DND-41 (cell line): ENCODE measurements at regions not wholly inside any gene's neighbourhood (a gene's known extent, or its start where the extent isn't known, plus 50 kb on each side); places are given as distances from the start of the nearest gene placed in this dataset.

Experiments
- ATAC-seq: fragments of 200-7000 bp; cut with Tn5 transposase; 3 replicates; pipeline ENCODE4 v1.9.1; 2021; ENCODE audit warnings: low read depth; ENCODE audit not compliant: insufficient read depth
- DNase-seq: peaks from one replicate; pipeline ENCODE4 v3.0.0-alpha.2; 2020
- H2AFZ ChIP-seq: 2 replicates; pipeline ENCODE4 v1.6.0; 2012; ENCODE audit warnings: low read depth, low read length
- H3K27ac ChIP-seq: 2 replicates; pipeline ENCODE4 v1.5.1; 2012; ENCODE audit warnings: low read length, inconsistent platforms
- H3K27me3 ChIP-seq: fragments of 200-600 bp; sonication (generic); 2 replicates; pipeline ENCODE4 v1.6.0; 2012; ENCODE audit warnings: low read length, mild to moderate bottlenecking, inconsistent platforms; ENCODE audit not compliant: insufficient read depth, poor library complexity
- H3K36me3 ChIP-seq: 2 replicates; pipeline ENCODE4 v1.5.1; 2012; ENCODE audit warnings: low read length, inconsistent platforms; ENCODE audit not compliant: insufficient read depth
- H3K4me1 ChIP-seq: 2 replicates; pipeline ENCODE4 v1.5.1; 2012; ENCODE audit warnings: mild to moderate bottlenecking, low read length; ENCODE audit not compliant: insufficient read depth
- H3K4me2 ChIP-seq: 2 replicates; pipeline ENCODE4 v1.6.0; 2012; ENCODE audit warnings: mild to moderate bottlenecking, moderate library complexity, low read length, inconsistent platforms; ENCODE audit not compliant: insufficient read depth
- H3K4me3 ChIP-seq, 2 experiments: fragments of 200-600 bp in 1 of 2; shearing (Covaris generic) in 1 of 2; 2 replicates each; pipeline ENCODE4 v1.5.1; 2012 to 2016; ENCODE audit warnings: inconsistent platforms in 2 of 2, low read length in 2 of 2, mild to moderate bottlenecking in 2 of 2, low read depth in 1 of 2, moderate library complexity in 1 of 2
- H3K79me2 ChIP-seq: 2 replicates; pipeline ENCODE4 v1.6.0; 2012; ENCODE audit warnings: low read length, inconsistent platforms; ENCODE audit not compliant: insufficient read depth
- H3K9ac ChIP-seq: 2 replicates; pipeline ENCODE4 v1.6.0; 2012; ENCODE audit warnings: low read depth, mild to moderate bottlenecking, inconsistent platforms, low read length, moderate library complexity
- H3K9me3 ChIP-seq: 2 replicates; pipeline ENCODE4 v1.5.1; 2012; ENCODE audit warnings: low read length, moderate library complexity, mild to moderate bottlenecking, inconsistent platforms; ENCODE audit not compliant: insufficient read depth, severe bottlenecking
- H4K20me1 ChIP-seq: 2 replicates; pipeline ENCODE4 v1.6.0; 2012; ENCODE audit warnings: low read length; ENCODE audit not compliant: insufficient read depth
- CTCF ChIP-seq: IDR thresholded peaks from 2 replicates; pipeline ENCODE4 v1.5.1; 2012; ENCODE audit warnings: borderline replicate concordance, low read length, moderate library complexity, mild to moderate bottlenecking; ENCODE audit not compliant: poor library complexity, severe bottlenecking; ENCODE audit errors: extremely low read depth
- EZH2 ChIP-seq: IDR thresholded peaks from 3 replicates; pipeline ENCODE4 v1.6.1; 2012; ENCODE audit warnings: borderline replicate concordance, low read depth, mild to moderate bottlenecking, moderate library complexity, low read length, inconsistent platforms; ENCODE audit not compliant: severe bottlenecking

GRCh38 chr3:72323773-72324172 is 524.5 kb downstream of the SHQ1 start:
- no peak for TF ChIP-seq CTCF
- TF ChIP-seq EZH2 = no peak
- Histone ChIP-seq H3K9ac (no peak overlapping the region), H4K20me1 (no peaks in the 10 kb centered on the region), H3K36me3 (no peaks in the 10 kb centered on the region), H3K4me1 (no peaks in the 10 kb centered on the region), H3K4me3 (no peak overlapping the region), H3K27me3 (no peaks in the 10 kb centered on the region), H2AFZ (no peak overlapping the region), H3K27ac (no peak overlapping the region), H3K79me2 (no peaks in the 10 kb centered on the region), H3K4me2 (no peak overlapping the region), H3K9me3 (no peaks in the 10 kb centered on the region)
- DNase-seq (no peak), ATAC-seq (no peak)

DNA sequence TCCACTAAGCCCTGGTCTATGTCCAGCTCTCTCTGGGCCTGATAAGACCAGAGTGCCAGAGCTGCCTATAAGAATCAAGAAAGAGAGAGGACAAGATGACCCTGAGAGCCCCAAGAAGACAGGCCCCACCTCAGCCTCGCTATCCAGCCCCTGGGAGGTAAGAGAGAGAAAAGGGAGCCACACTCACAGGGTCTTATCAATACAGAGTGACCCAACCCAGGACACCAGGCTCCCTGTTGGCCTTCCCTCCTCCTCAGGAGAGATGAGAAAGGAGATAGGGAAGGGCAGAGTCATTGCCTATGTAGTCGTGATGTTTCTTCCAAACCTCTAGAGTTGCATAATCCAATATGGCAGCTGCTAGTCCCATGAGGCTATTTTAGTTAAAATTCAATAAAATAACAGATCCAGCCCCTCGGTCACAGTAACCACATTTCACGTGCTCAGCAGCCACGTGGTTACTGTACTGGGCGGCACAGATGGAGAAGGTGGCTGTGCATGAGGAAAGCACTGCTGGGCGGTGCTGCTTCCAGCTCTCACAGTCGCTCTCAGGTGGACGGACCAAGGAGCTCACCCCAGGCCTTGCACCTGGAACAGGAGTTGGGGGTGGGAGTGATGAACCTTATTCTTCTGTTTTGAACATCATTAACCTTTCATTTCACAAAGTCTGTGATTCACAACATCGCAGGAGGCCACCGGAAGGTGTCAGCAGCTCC is 525.8 kb downstream of the SHQ1 start:
- ATAC-seq (no peak), DNase-seq (no peak)
- Histone ChIP-seq H3K9me3 (no peaks in the 10 kb centered on the region), H3K4me3 (no peak overlapping the region), H3K4me1 (no peaks in the 10 kb centered on the region), H4K20me1 (no peaks in the 10 kb centered on the region), H2AFZ (no peak overlapping the region), H3K36me3 (no peaks in the 10 kb centered on the region), H3K4me2 (no peak overlapping the region), H3K27me3 (no peaks in the 10 kb centered on the region), H3K27ac (no peak overlapping the region), H3K9ac (no peak overlapping the region), H3K79me2 (no peaks in the 10 kb centered on the region)
- TF ChIP-seq EZH2 (no peak), CTCF (no peak)

DNA sequence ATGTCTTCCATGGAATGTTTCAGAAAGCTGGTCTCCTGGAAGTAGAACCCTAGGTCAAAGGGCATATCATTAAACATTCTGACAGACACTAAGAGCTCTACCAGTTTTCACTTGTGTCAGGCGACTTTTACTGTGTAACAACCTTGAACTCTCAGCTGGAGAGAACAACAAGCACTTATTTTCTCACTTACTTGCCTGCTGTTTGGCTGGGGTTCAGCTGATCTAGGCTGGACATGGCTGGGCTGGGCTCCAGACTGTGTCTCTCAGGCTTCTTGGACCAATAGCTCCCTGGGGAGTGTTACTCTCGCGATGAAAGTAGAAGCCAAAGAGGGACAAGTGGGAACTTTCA is 527.3 kb downstream of the SHQ1 start:
- no peak for DNase-seq
- ATAC-seq = no peak

More for the DNA sequence above, 527.3 kb downstream of the SHQ1 start:
- H3K4me2 ChIP-seq = no peak overlapping the region
- no peaks in the 10 kb centered on the region for H3K36me3 ChIP-seq
- H3K9ac ChIP-seq = no peak overlapping the region
- H3K9me3 ChIP-seq = no peaks in the 10 kb centered on the region
- TF ChIP-seq EZH2 (no peak), CTCF (no peak)
- no peak overlapping the region for H2AFZ ChIP-seq
- H4K20me1 ChIP-seq = no peaks in the 10 kb centered on the region
- H3K4me3 ChIP-seq = no peak overlapping the region
- H3K27ac ChIP-seq = no peak overlapping the region
- H3K27me3 ChIP-seq = no peaks in the 10 kb centered on the region
- H3K79me2 ChIP-seq = no peaks in the 10 kb centered on the region
- H3K4me1 ChIP-seq = no peaks in the 10 kb centered on the region
